ENCODE measurements at regions not wholly inside any gene's neighbourhood (a gene's known extent, or its start where the extent isn't known, plus 50 kb on each side); places are given as distances from the start of the nearest gene placed in this dataset.

GRCh38 chr11:114782650-114783310 is 104.5 kb downstream of the NXPE2 start:
- Histone ChIP-seq H3K27ac (no peak overlapping the region), H3K4me3 (no peak overlapping the region), H3K27me3 (no peaks in the 10 kb centered on the region), H3K36me3 (no peaks in the 10 kb centered on the region), H3K9me3 (no peaks in the 10 kb centered on the region), H3K4me1 (no peaks in the 10 kb centered on the region)
- no peak for TF ChIP-seq POLR2AphosphoS5 (IDR thresholded peaks at IDR 0.05; ENCODE audit: insufficient read depth in 1 of 2, low read depth in 1 of 2)
- no peak for TF ChIP-seq POLR2A (IDR thresholded peaks at IDR 0.05)
- no peak for TF ChIP-seq CTCF (IDR thresholded peaks at IDR 0.05)
- intact Hi-C loops (cut with DNase I) = no loop called here
- DNase-seq (ENCODE audit: extremely low spot score in 2 of 2) = no peak

GRCh38 chr11:114783805-114784204 is 105.5 kb downstream of the NXPE2 start:
- no peak for DNase-seq (ENCODE audit: extremely low spot score in 2 of 2)
- no peaks in the 10 kb centered on the region for H3K27me3 ChIP-seq
- H3K4me3 ChIP-seq = no peak overlapping the region
- H3K4me1 ChIP-seq = no peaks in the 10 kb centered on the region
- no peaks in the 10 kb centered on the region for H3K9me3 ChIP-seq
- intact Hi-C loops (cut with DNase I) = no loop called here
- no peaks in the 10 kb centered on the region for H3K36me3 ChIP-seq
- TF ChIP-seq POLR2AphosphoS5 (IDR thresholded peaks at IDR 0.05; ENCODE audit: insufficient read depth in 1 of 2, low read depth in 1 of 2) (no peak), POLR2A (IDR thresholded peaks at IDR 0.05) (no peak), CTCF (IDR thresholded peaks at IDR 0.05) (no peak)
- H3K27ac ChIP-seq = no peak overlapping the region

GRCh38 chr11:114784216-114784615 is 105.9 kb downstream of the NXPE2 start:
- Histone ChIP-seq H3K9me3 (no peaks in the 10 kb centered on the region), H3K4me1 (no peaks in the 10 kb centered on the region), H3K36me3 (no peaks in the 10 kb centered on the region), H3K4me3 (no peak overlapping the region), H3K27me3 (no peaks in the 10 kb centered on the region), H3K27ac (no peak overlapping the region)
- intact Hi-C loops (cut with DNase I) = no loop called here
- DNase-seq (ENCODE audit: extremely low spot score in 2 of 2) = no peak
- no peak for TF ChIP-seq POLR2A (IDR thresholded peaks at IDR 0.05)
- TF ChIP-seq POLR2AphosphoS5 (IDR thresholded peaks at IDR 0.05; ENCODE audit: insufficient read depth in 1 of 2, low read depth in 1 of 2) = no peak
- no peak for TF ChIP-seq CTCF (IDR thresholded peaks at IDR 0.05)

GRCh38 chr11:114784891-114785290 is 106.6 kb downstream of the NXPE2 start:
- intact Hi-C loops (cut with DNase I) = no loop called here
- no peak for DNase-seq (ENCODE audit: extremely low spot score in 2 of 2)
- H3K4me3 ChIP-seq = no peak overlapping the region
- no peaks in the 10 kb centered on the region for H3K9me3 ChIP-seq
- H3K36me3 ChIP-seq = no peaks in the 10 kb centered on the region
- H3K27me3 ChIP-seq = no peaks in the 10 kb centered on the region
- TF ChIP-seq CTCF (IDR thresholded peaks at IDR 0.05) (no peak), POLR2AphosphoS5 (IDR thresholded peaks at IDR 0.05; ENCODE audit: insufficient read depth in 1 of 2, low read depth in 1 of 2) (no peak), POLR2A (IDR thresholded peaks at IDR 0.05) (no peak)
- H3K27ac ChIP-seq = no peak overlapping the region
- no peaks in the 10 kb centered on the region for H3K4me1 ChIP-seq

- Histone ChIP-seq H3K27ac (no peak overlapping the region), H3K9me3 (no peaks in the 10 kb centered on the region), H3K4me3 (no peak overlapping the region), H3K36me3 (no peaks in the 10 kb centered on the region), H3K4me1 (no peaks in the 10 kb centered on the region), H3K27me3 (no peaks in the 10 kb centered on the region)
- intact Hi-C loops (cut with DNase I) = no loop called here
- no peak for DNase-seq (ENCODE audit: extremely low spot score in 2 of 2)
- TF ChIP-seq POLR2A (IDR thresholded peaks at IDR 0.05) = no peak
- TF ChIP-seq POLR2AphosphoS5 (IDR thresholded peaks at IDR 0.05; ENCODE audit: insufficient read depth in 1 of 2, low read depth in 1 of 2) = no peak
- no peak for TF ChIP-seq CTCF (IDR thresholded peaks at IDR 0.05)
These were observed 107.5 kb downstream of the NXPE2 start for GRCh38 chr11:114785820-114786219.
